ENCODE measurements at regions not wholly inside any gene's neighbourhood (a gene's known extent, or its start where the extent isn't known, plus 50 kb on each side); places are given as distances from the start of the nearest gene placed in this dataset.

DNA sequence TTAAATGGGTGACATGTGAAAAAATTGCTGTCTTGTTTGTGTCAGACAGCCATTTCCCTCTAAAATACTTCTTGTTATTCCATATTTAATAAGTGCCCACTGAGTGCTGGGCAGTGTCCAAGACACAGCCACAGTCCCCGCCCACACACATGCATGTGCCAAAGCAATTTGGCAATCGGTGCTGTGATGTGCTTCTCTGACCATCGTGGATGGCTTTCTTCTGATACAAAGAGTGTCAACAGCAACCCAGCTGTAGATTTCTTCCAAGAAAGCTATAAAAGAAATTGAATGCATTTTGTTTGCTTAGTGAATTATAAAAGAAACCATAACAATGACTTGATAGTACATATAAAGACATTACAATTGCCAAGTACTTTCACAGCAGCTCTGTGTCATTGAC, 140.5 kb upstream of the ATXN1 start:
- intact Hi-C loops (cut with micrococcal nuclease; ENCODE audit: unreplicated experiment) = no loop called here
- Histone ChIP-seq H3K79me2 (ENCODE audit: insufficient read depth, low read depth, low read length) (no peaks in the 10 kb centered on the region), H3K9me3 (ENCODE audit: low read length) (no peaks in the 10 kb centered on the region), H3K27ac (ENCODE audit: low read depth, low read length, poor library complexity, severe bottlenecking) (no peak overlapping the region), H3K36me3 (ENCODE audit: insufficient read depth, low read length) (no peaks in the 10 kb centered on the region), H3K4me1 (ENCODE audit: insufficient read depth, low read length, poor library complexity, severe bottlenecking) (no peaks in the 10 kb centered on the region), H4K20me1 (ENCODE audit: insufficient read depth, low read length) (no peaks in the 10 kb centered on the region), H3K4me2 (ENCODE audit: low read length) (no peak overlapping the region), H3K9me2 (ENCODE audit: insufficient read depth, low read length) (no peaks in the 10 kb centered on the region), H3K4me3 (ENCODE audit: low read depth, low read length, poor library complexity, severe bottlenecking) (no peak overlapping the region), H2AFZ (ENCODE audit: low read length) (no peak overlapping the region)
- ChIA-PET POLR2A (no interaction called here), CTCF (ENCODE audit: unreplicated experiment) (no interaction called here)
- BruUV-seq (replicated peaks) = no TSS peak
- DNase-seq (ENCODE audit: low spot score) = no peak
- TF ChIP-seq EZH2phosphoT487 (IDR thresholded peaks at IDR 0.05; ENCODE audit: borderline replicate concordance, low read depth, low read length) = no peak
- TF ChIP-seq, protein P1, sequence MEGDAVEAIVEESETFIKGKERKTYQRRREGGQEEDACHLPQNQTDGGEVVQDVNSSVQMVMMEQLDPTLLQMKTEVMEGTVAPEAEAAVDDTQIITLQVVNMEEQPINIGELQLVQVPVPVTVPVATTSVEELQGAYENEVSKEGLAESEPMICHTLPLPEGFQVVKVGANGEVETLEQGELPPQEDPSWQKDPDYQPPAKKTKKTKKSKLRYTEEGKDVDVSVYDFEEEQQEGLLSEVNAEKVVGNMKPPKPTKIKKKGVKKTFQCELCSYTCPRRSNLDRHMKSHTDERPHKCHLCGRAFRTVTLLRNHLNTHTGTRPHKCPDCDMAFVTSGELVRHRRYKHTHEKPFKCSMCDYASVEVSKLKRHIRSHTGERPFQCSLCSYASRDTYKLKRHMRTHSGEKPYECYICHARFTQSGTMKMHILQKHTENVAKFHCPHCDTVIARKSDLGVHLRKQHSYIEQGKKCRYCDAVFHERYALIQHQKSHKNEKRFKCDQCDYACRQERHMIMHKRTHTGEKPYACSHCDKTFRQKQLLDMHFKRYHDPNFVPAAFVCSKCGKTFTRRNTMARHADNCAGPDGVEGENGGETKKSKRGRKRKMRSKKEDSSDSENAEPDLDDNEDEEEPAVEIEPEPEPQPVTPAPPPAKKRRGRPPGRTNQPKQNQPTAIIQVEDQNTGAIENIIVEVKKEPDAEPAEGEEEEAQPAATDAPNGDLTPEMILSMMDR (conservative IDR thresholded peaks at IDR 0.05; ENCODE audit: low read length) = no peak

DNA sequence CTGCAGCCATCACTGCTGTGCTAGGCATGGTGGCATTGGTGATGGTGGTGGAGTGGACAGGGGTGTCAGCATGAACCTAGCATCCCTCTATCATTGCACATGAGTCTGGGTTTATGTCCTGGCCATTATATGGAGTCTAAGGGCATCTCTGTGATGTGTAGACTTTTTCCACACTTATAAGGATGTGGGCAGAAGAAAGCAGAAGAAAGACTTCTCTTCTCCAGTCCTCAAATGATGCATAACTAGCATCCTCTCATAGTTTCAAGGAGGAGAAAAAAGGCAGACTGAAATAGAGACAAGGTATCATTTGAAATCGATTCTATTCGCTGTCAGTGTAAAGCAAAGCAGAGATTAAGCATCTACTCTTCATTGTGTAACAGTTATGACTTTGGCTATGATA, 140.0 kb upstream of the ATXN1 start:
- H4K20me1 ChIP-seq (ENCODE audit: insufficient read depth, low read length) = no peaks in the 10 kb centered on the region
- H3K4me1 ChIP-seq (ENCODE audit: insufficient read depth, low read length, poor library complexity, severe bottlenecking) = no peaks in the 10 kb centered on the region
- no TSS peak for BruUV-seq (replicated peaks)
- H2AFZ ChIP-seq (ENCODE audit: low read length) = no peak overlapping the region
- intact Hi-C loops (cut with micrococcal nuclease; ENCODE audit: unreplicated experiment) = no loop called here
- no peak for DNase-seq (ENCODE audit: low spot score)
- no peaks in the 10 kb centered on the region for H3K9me3 ChIP-seq (ENCODE audit: low read length)
- no peaks in the 10 kb centered on the region for H3K9me2 ChIP-seq (ENCODE audit: insufficient read depth, low read length)
- ChIA-PET POLR2A (no interaction called here), CTCF (ENCODE audit: unreplicated experiment) (no interaction called here)
- no peak for TF ChIP-seq EZH2phosphoT487 (IDR thresholded peaks at IDR 0.05; ENCODE audit: borderline replicate concordance, low read depth, low read length)
- TF ChIP-seq, protein P1 (conservative IDR thresholded peaks at IDR 0.05; ENCODE audit: low read length) = no peak
- H3K4me2 ChIP-seq (ENCODE audit: low read length) = no peak overlapping the region
- H3K4me3 ChIP-seq (ENCODE audit: low read depth, low read length, poor library complexity, severe bottlenecking) = no peak overlapping the region
- no peaks in the 10 kb centered on the region for H3K36me3 ChIP-seq (ENCODE audit: insufficient read depth, low read length)
- no peak overlapping the region for H3K27ac ChIP-seq (ENCODE audit: low read depth, low read length, poor library complexity, severe bottlenecking)
- H3K79me2 ChIP-seq (ENCODE audit: insufficient read depth, low read depth, low read length) = no peaks in the 10 kb centered on the region

DNA sequence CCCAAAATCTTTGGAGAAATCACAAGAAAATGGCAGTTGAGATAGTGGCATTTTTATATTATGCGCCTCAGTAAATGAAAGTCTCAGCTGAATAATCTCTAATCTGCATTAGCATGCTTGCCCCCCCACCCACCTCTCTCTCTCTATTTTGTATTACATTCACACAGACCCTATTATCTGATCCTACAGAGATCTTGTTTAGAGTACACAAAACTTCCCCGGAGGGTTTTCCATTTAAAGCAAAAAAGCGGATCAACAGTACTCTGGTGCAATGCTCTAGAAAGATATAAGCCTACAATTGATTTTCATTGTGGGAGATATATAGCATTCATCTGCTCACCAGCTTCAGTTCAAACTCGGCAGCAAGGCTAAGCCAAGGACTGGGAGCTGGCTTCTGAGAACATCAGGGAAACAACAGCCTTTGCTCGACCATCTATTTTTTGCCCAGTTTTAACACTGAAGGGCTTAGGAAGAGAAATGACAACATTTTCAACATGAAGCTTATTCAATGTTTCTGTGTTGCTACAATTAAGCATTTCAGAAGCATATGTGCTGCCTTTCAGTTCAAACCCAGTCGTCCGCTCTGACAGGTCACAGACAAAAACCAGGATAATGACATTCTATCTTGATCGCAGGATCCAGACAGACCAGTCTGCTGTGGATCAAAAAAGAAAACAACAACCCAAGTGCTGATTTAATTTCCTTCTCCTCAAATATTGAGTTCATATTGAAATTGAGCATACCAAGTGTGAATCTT, 137.6 kb upstream of the ATXN1 start:
- no TSS peak for BruUV-seq (replicated peaks)
- CTCF ChIA-PET (ENCODE audit: unreplicated experiment) = no interaction called here

More for the DNA sequence above, 137.6 kb upstream of the ATXN1 start:
- TF ChIP-seq, protein P1 (conservative IDR thresholded peaks at IDR 0.05; ENCODE audit: low read length) = no peak
- no peak for TF ChIP-seq EZH2phosphoT487 (IDR thresholded peaks at IDR 0.05; ENCODE audit: borderline replicate concordance, low read depth, low read length)
- Histone ChIP-seq H3K9me2 (ENCODE audit: insufficient read depth, low read length) (no peaks in the 10 kb centered on the region), H3K9me3 (ENCODE audit: low read length) (no peaks in the 10 kb centered on the region), H3K4me2 (ENCODE audit: low read length) (no peak overlapping the region), H3K27ac (ENCODE audit: low read depth, low read length, poor library complexity, severe bottlenecking) (no peak overlapping the region), H4K20me1 (ENCODE audit: insufficient read depth, low read length) (no peaks in the 10 kb centered on the region), H3K4me1 (ENCODE audit: insufficient read depth, low read length, poor library complexity, severe bottlenecking) (no peaks in the 10 kb centered on the region), H3K79me2 (ENCODE audit: insufficient read depth, low read depth, low read length) (no peaks in the 10 kb centered on the region), H2AFZ (ENCODE audit: low read length) (no peak overlapping the region), H3K4me3 (ENCODE audit: low read depth, low read length, poor library complexity, severe bottlenecking) (no peak overlapping the region), H3K36me3 (ENCODE audit: insufficient read depth, low read length) (no peaks in the 10 kb centered on the region)
- POLR2A ChIA-PET = no interaction called here
- intact Hi-C loops (cut with micrococcal nuclease; ENCODE audit: unreplicated experiment) = no loop called here
- no peak for DNase-seq (ENCODE audit: low spot score)
